C4-2B (cell line): ENCODE measurements at regions not wholly inside any gene's neighbourhood (a gene's known extent, or its start where the extent isn't known, plus 50 kb on each side); places are given as distances from the start of the nearest gene placed in this dataset.

ENCODE experiments used
- H3K27ac ChIP-seq: fragments of 450-650 bp; 2 replicates; pipeline ENCODE4 v1.5.1; 2017
- CTCF ChIP-seq: fragments of 450-650 bp; conservative IDR thresholded peaks from 2 replicates; pipeline ENCODE4 v1.5.1; 2017; ENCODE audit warnings: mild to moderate bottlenecking
- ZFX ChIP-seq: fragments of 450-650 bp; IDR thresholded peaks from 2 replicates; pipeline ENCODE4 v1.6.1; 2017

GRCh38 chrX:39163581-39164126 lies 362.4 kb downstream of the MID1IP1 start:
- H3K27ac ChIP-seq = no peak overlapping the region
- TF ChIP-seq CTCF = no peak
- no peak for TF ChIP-seq ZFX

GRCh38 chrX:39164212-39164611 lies 363.0 kb downstream of the MID1IP1 start:
- TF ChIP-seq CTCF (no peak), ZFX (no peak)
- H3K27ac ChIP-seq = no peak overlapping the region

- TF ChIP-seq CTCF (no peak), ZFX (no peak)
- H3K27ac ChIP-seq = no peak overlapping the region
Measured at GRCh38 chrX:39165185-39165584, 363.9 kb downstream of the MID1IP1 start.

DNA sequence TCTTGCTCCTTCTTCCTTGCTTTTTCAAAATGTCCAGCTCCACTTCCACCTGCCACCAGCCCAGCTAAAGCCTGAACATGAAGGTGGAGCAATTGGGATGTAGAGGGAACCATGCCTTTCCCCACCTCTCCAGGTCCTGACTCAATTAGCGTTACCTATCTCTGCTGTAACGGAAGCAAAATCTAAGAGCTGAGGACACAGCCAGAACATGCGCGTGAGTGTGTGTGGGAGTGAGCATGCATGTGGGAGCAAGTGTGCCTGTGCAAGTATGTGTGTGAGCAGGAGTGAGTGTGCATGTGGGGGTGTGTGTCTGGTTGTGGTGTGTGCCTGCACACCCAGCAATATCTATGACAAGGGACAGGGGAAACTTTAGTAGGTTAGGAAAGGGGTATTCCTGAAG lies 364.5 kb downstream of the MID1IP1 start:
- H3K27ac ChIP-seq = no peak overlapping the region
- TF ChIP-seq CTCF (no peak), ZFX (no peak)

DNA sequence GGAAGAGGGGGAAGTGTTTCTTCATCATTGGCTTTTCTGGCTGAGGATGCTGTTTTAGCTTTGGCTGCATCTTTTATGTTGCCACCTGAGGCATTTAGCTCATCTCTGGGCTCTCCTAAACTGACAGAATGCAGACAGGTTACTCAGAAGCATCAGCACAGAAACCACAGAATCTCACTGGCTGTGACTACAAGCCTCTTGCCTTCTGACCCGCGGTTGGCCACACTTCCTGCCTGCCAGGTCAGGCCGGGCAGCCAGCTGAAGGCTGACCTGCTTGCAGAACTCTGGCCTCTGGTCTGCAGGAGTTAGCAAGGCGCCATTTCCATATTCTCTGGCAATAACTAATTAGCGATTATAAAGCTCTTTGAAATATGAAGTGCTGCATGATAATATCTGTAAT lies 366.5 kb downstream of the MID1IP1 start:
- H3K27ac ChIP-seq = no peak overlapping the region
- no peak for TF ChIP-seq ZFX
- TF ChIP-seq CTCF = no peak

- no peak overlapping the region for H3K27ac ChIP-seq
- no peak for TF ChIP-seq CTCF
- no peak for TF ChIP-seq ZFX
Measured at GRCh38 chrX:39168609-39169008, 367.4 kb downstream of the MID1IP1 start.

- TF ChIP-seq CTCF (no peak), ZFX (no peak)
- H3K27ac ChIP-seq = no peak overlapping the region
Measured at GRCh38 chrX:39169976-39170375, 368.7 kb downstream of the MID1IP1 start.
